HG03159 (cell line): ENCODE measurements at regions not wholly inside any gene's neighbourhood (a gene's known extent, or its start where the extent isn't known, plus 50 kb on each side); places are given as distances from the start of the nearest gene placed in this dataset.

Source experiments
- ATAC-seq: cut with Tn5 transposase; IDR thresholded peaks from one replicate; pipeline ENCODE4 v1.9.1; 2021; ENCODE audit warnings: mild to moderate bottlenecking, moderate library complexity; ENCODE audit not compliant: unreplicated experiment

GRCh38 chr9:115250621-115251032, 132.7 kb upstream of the TNC start:
- ATAC-seq: no peak

GRCh38 chr9:115254287-115255180, 136.6 kb upstream of the TNC start:
- ATAC-seq: no peak

GRCh38 chr9:115261656-115262081, 143.7 kb upstream of the TNC start:
- ATAC-seq: no peak

GRCh38 chr9:115262477-115262876, 144.5 kb upstream of the TNC start:
- no peak for ATAC-seq

- ATAC-seq: no peak
These were observed 145.0 kb upstream of the TNC start for GRCh38 chr9:115262952-115263351.

GRCh38 chr9:115263371-115264075, 145.6 kb upstream of the TNC start:
- no peak for ATAC-seq

GRCh38 chr9:115264313-115264712, 146.4 kb upstream of the TNC start:
- ATAC-seq: no peak

GRCh38 chr9:115267790-115268189, 149.8 kb upstream of the TNC start:
- ATAC-seq: no peak

GRCh38 chr9:115275753-115276152, 157.8 kb upstream of the TNC start:
- no peak for ATAC-seq

GRCh38 chr9:115276621-115277020, 158.7 kb upstream of the TNC start:
- no peak for ATAC-seq

- ATAC-seq: no peak
These were observed 159.3 kb upstream of the TNC start for GRCh38 chr9:115277301-115277700.

GRCh38 chr9:115278326-115279035, 160.5 kb upstream of the TNC start:
- ATAC-seq: no peak

- ATAC-seq: no peak
These were observed 165.4 kb upstream of the TNC start for GRCh38 chr9:115283395-115283794.

GRCh38 chr9:115285836-115286235, 167.9 kb upstream of the TNC start:
- ATAC-seq: no peak

- no peak for ATAC-seq
These were observed 168.5 kb upstream of the TNC start for GRCh38 chr9:115286411-115286810.

- no peak for ATAC-seq
These were observed 171.8 kb upstream of the TNC start for GRCh38 chr9:115289757-115290208.

- ATAC-seq: no peak
These were observed 173.9 kb upstream of the TNC start for GRCh38 chr9:115291841-115292240.

- no peak for ATAC-seq
These were observed 174.8 kb upstream of the TNC start for GRCh38 chr9:115292584-115293279.

- ATAC-seq: no peak
These were observed 177.8 kb upstream of the TNC start for GRCh38 chr9:115295734-115296133.

GRCh38 chr9:115296831-115297565, 179.0 kb upstream of the TNC start:
- no peak for ATAC-seq
